DOHH2 (cell line): ENCODE measurements at regions not wholly inside any gene's neighbourhood (a gene's known extent, or its start where the extent isn't known, plus 50 kb on each side); places are given as distances from the start of the nearest gene placed in this dataset.

Experiments used
- CTCF ChIP-seq: fragments of 200-600 bp; sonication (generic); IDR thresholded peaks from one replicate; pipeline ENCODE4 v1.5.1; 2014; ENCODE audit warnings: antibody characterized with exemption, mild to moderate bottlenecking, low read depth, low read length; ENCODE audit not compliant: poor library complexity, severe bottlenecking
- EZH2phosphoT487 ChIP-seq: fragments of 200-600 bp; sonication (generic); IDR thresholded peaks from 2 replicates; pipeline ENCODE4 v1.6.1; 2017; ENCODE audit warnings: borderline replicate concordance, mild to moderate bottlenecking, antibody characterized with exemption, low read length, moderate library complexity, mixed read lengths

- no peak for TF ChIP-seq CTCF
- TF ChIP-seq EZH2phosphoT487 = no peak
Measured at GRCh38 chr4:60911127-60911526, 289.0 kb upstream of the ADGRL3 start.
